ENCODE measurements at regions not wholly inside any gene's neighbourhood (a gene's known extent, or its start where the extent isn't known, plus 50 kb on each side); places are given as distances from the start of the nearest gene placed in this dataset.

DNA sequence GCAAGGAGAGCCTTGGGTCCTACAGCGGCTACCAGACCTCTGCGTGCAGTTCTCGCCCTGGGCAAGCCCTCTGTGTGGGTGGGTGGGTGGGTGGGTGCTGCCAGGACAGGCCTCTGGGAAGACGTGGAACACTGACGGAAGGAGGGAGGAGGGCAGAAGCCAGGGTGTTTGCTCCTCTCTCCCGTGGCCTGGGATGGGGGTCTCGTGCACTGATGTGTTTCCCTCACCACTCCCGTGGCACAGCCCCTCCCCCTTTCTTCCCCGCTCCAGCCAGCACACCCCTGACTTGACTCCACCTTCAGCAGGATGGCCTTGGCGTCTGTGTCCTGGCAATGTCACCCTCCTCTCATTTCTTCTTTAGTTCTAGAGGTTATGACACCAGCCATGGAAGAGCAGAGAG lies 130.0 kb downstream of the CDH26 start:
- no peaks in the 10 kb centered on the region for H3K4me1 Mint-ChIP-seq
- TF ChIP-seq, protein P1, sequence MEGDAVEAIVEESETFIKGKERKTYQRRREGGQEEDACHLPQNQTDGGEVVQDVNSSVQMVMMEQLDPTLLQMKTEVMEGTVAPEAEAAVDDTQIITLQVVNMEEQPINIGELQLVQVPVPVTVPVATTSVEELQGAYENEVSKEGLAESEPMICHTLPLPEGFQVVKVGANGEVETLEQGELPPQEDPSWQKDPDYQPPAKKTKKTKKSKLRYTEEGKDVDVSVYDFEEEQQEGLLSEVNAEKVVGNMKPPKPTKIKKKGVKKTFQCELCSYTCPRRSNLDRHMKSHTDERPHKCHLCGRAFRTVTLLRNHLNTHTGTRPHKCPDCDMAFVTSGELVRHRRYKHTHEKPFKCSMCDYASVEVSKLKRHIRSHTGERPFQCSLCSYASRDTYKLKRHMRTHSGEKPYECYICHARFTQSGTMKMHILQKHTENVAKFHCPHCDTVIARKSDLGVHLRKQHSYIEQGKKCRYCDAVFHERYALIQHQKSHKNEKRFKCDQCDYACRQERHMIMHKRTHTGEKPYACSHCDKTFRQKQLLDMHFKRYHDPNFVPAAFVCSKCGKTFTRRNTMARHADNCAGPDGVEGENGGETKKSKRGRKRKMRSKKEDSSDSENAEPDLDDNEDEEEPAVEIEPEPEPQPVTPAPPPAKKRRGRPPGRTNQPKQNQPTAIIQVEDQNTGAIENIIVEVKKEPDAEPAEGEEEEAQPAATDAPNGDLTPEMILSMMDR (conservative IDR thresholded peaks at IDR 0.05): no peak
- no peaks in the 10 kb centered on the region for H3K36me3 ChIP-seq (ENCODE audit: control insufficient read depth, insufficient read depth, low read length)
- H3K27ac ChIP-seq (ENCODE audit: low read depth, low read length): no peak overlapping the region
- DNase-seq: no peak
- H3K9me3 Mint-ChIP-seq: peaks cover 17% of the 10 kb centered on the region
- no peaks in the 10 kb centered on the region for H3K4me1 ChIP-seq (ENCODE audit: control insufficient read depth, insufficient read depth, low read length)
- no peak overlapping the region for H3K4me3 Mint-ChIP-seq
- 80 to 93% methylated on average over 1 to 8 of the region's 10 CpGs for WGBS, 2 experiments (ENCODE audit: insufficient coverage in 1 of 2, insufficient read length in 1 of 2)
- peaks cover 20% of the 10 kb centered on the region for H3K27me3 Mint-ChIP-seq (ENCODE audit: insufficient read depth)
- H3K36me3 Mint-ChIP-seq (ENCODE audit: low read depth): peaks cover 2% of the 10 kb centered on the region
- H3K9me3 ChIP-seq (ENCODE audit: control insufficient read depth, low read length): peaks cover 4% of the 10 kb centered on the region
- no peaks in the 10 kb centered on the region for H3K27me3 ChIP-seq (ENCODE audit: control insufficient read depth, insufficient read depth, low read length, poor library complexity, severe bottlenecking)
- no peak overlapping the region for H3K4me3 ChIP-seq (ENCODE audit: low read length)
- H3K9ac ChIP-seq (ENCODE audit: extremely low read depth, low read length, poor library complexity, severe bottlenecking): no peak overlapping the region
- no peak overlapping the region for H3K27ac Mint-ChIP-seq

DNA sequence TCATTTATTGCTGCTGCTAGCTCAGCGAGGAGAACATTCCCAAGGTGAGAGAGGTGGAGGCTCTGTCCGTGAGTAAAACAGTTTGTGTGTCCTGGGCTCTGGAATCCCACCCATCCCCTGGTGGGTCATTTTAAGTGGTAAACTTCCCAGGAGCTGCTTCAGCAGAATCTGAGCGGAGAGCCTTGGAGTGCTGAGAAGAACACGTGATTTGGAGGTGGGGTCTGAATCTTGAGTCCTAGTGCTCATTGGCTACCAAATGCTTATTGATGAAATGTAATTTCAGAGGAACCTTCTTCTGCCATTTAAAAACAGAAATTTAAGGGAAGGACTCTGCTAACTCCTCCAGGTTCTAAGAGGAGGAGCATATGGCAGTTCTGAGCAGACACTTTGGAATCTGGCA lies 132.4 kb downstream of the CDH26 start:
- H3K9ac ChIP-seq (ENCODE audit: extremely low read depth, low read length, poor library complexity, severe bottlenecking): no peak overlapping the region

DNA sequence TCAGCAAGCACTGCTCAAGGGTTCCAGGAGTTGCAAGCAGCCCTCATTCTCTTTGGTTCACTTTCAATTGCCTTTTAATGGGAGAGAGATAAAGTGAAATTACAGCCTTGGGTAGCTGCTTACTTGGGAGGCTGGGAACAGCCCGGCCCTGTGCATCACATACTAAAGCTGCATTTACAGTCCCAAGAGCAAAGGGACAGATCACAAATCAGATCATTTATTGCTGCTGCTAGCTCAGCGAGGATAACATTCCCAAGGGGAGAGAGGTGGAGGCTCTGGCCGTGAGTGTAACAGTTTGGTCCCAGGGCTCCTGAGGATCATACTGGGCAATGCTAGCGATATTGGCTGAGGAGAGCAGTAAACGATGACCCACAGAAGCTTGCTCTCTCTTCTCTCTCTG lies 133.1 kb downstream of the CDH26 start:
- H3K4me1 ChIP-seq (ENCODE audit: control insufficient read depth, insufficient read depth, low read length): no peaks in the 10 kb centered on the region
- H3K27ac Mint-ChIP-seq: no peak overlapping the region
- H3K4me1 Mint-ChIP-seq: no peaks in the 10 kb centered on the region
- H3K9ac ChIP-seq (ENCODE audit: extremely low read depth, low read length, poor library complexity, severe bottlenecking): no peak overlapping the region
- H3K36me3 ChIP-seq (ENCODE audit: control insufficient read depth, insufficient read depth, low read length): no peaks in the 10 kb centered on the region
- H3K9me3 Mint-ChIP-seq: peaks cover 29% of the 10 kb centered on the region
- H3K27ac ChIP-seq (ENCODE audit: low read depth, low read length): no peak overlapping the region
- H3K4me3 Mint-ChIP-seq: no peak overlapping the region
- TF ChIP-seq, protein P1 (conservative IDR thresholded peaks at IDR 0.05): no peak
- DNase-seq: no peak
- H3K36me3 Mint-ChIP-seq (ENCODE audit: low read depth): peaks cover 2% of the 10 kb centered on the region
- H3K27me3 Mint-ChIP-seq (ENCODE audit: insufficient read depth): peaks cover 31% of the 10 kb centered on the region
- no peak overlapping the region for H3K4me3 ChIP-seq (ENCODE audit: low read length)
- 85 to 90% methylated on average over 3 to 5 of the region's 5 CpGs for WGBS, 2 experiments (ENCODE audit: insufficient coverage in 1 of 2, insufficient read length in 1 of 2)
- H3K9me3 ChIP-seq (ENCODE audit: control insufficient read depth, low read length): peaks cover 4% of the 10 kb centered on the region
- H3K27me3 ChIP-seq (ENCODE audit: control insufficient read depth, insufficient read depth, low read length, poor library complexity, severe bottlenecking): no peaks in the 10 kb centered on the region

More for the DNA sequence above, 132.4 kb downstream of the CDH26 start:
- Mint-ChIP-seq H3K36me3 (ENCODE audit: low read depth) (peaks cover 2% of the 10 kb centered on the region), H3K9me3 (peaks cover 29% of the 10 kb centered on the region), H3K27ac (no peak overlapping the region), H3K27me3 (ENCODE audit: insufficient read depth) (peaks cover 26% of the 10 kb centered on the region), H3K4me1 (no peaks in the 10 kb centered on the region), H3K4me3 (no peak overlapping the region)
- no peak for DNase-seq
- 81 to 84% methylated on average over 3 to 4 of the region's 4 CpGs for WGBS, 2 experiments (ENCODE audit: insufficient coverage in 1 of 2, insufficient read length in 1 of 2)
- TF ChIP-seq, protein P1 (conservative IDR thresholded peaks at IDR 0.05): no peak
- peaks cover 4% of the 10 kb centered on the region for H3K9me3 ChIP-seq (ENCODE audit: control insufficient read depth, low read length)
- H3K36me3 ChIP-seq (ENCODE audit: control insufficient read depth, insufficient read depth, low read length): no peaks in the 10 kb centered on the region
- no peaks in the 10 kb centered on the region for H3K27me3 ChIP-seq (ENCODE audit: control insufficient read depth, insufficient read depth, low read length, poor library complexity, severe bottlenecking)
- no peak overlapping the region for H3K27ac ChIP-seq (ENCODE audit: low read depth, low read length)
- H3K4me1 ChIP-seq (ENCODE audit: control insufficient read depth, insufficient read depth, low read length): no peaks in the 10 kb centered on the region
- H3K4me3 ChIP-seq (ENCODE audit: low read length): no peak overlapping the region

All from endodermal cell (in vitro differentiated cells).